ENCODE measurements at regions not wholly inside any gene's neighbourhood (a gene's known extent, or its start where the extent isn't known, plus 50 kb on each side); places are given as distances from the start of the nearest gene placed in this dataset.

- DNase-seq = no peak
These were observed 315.8 kb downstream of the ZNF516 start for GRCh38 chr18:76179257-76179656.

- no peak for DNase-seq
These were observed 317.9 kb downstream of the ZNF516 start for GRCh38 chr18:76177160-76177559.

- DNase-seq = no peak
These were observed 320.6 kb downstream of the ZNF516 start for GRCh38 chr18:76174451-76174850.

- DNase-seq = no peak
These were observed 325.3 kb downstream of the ZNF516 start for GRCh38 chr18:76169733-76170132.

GRCh38 chr18:76167845-76168621, 327.0 kb downstream of the ZNF516 start:
- DNase-seq = no peak

- DNase-seq = no peak
These were observed 327.6 kb downstream of the ZNF516 start for GRCh38 chr18:76167410-76167809.

GRCh38 chr18:76162886-76163285, 332.2 kb downstream of the ZNF516 start:
- no peak for DNase-seq

- no peak for DNase-seq
These were observed 333.1 kb downstream of the ZNF516 start for GRCh38 chr18:76161983-76162382.

GRCh38 chr18:76153691-76154090, 341.4 kb downstream of the ZNF516 start:
- no peak for DNase-seq

- no peak for DNase-seq
These were observed 345.3 kb downstream of the ZNF516 start for GRCh38 chr18:76149734-76150133.

- no peak for DNase-seq
These were observed 345.8 kb downstream of the ZNF516 start for GRCh38 chr18:76149284-76149683.

- no peak for DNase-seq
These were observed 349.3 kb downstream of the ZNF516 start for GRCh38 chr18:76145521-76146376.

- no peak for DNase-seq
These were observed 350.2 kb downstream of the ZNF516 start for GRCh38 chr18:76144844-76145243.

- DNase-seq = no peak
These were observed 352.4 kb downstream of the ZNF516 start for GRCh38 chr18:76142611-76143010.

- no peak for DNase-seq
These were observed 355.2 kb downstream of the ZNF516 start for GRCh38 chr18:76139844-76140243.

- no peak for DNase-seq
These were observed 357.8 kb downstream of the ZNF516 start for GRCh38 chr18:76137216-76137615.

GRCh38 chr18:76136701-76137100, 358.3 kb downstream of the ZNF516 start:
- DNase-seq = no peak

GRCh38 chr18:76134628-76135027, 360.4 kb downstream of the ZNF516 start:
- no peak for DNase-seq

- DNase-seq = no peak
These were observed 361.2 kb downstream of the ZNF516 start for GRCh38 chr18:76133873-76134272.

- no peak for DNase-seq
These were observed 363.3 kb downstream of the ZNF516 start for GRCh38 chr18:76131738-76132137.

- DNase-seq = no peak
These were observed 364.2 kb downstream of the ZNF516 start for GRCh38 chr18:76130845-76131244.

- DNase-seq = no peak
These were observed 368.7 kb downstream of the ZNF516 start for GRCh38 chr18:76126327-76126726.

GRCh38 chr18:76121011-76121410, 374.0 kb downstream of the ZNF516 start:
- DNase-seq = no peak

GRCh38 chr18:76115580-76115979, 379.5 kb downstream of the ZNF516 start:
- DNase-seq = no peak
